Astrocyte (in vitro differentiated cells and primary cell): ENCODE measurements at regions not wholly inside any gene's neighbourhood (a gene's known extent, or its start where the extent isn't known, plus 50 kb on each side); places are given as distances from the start of the nearest gene placed in this dataset.

ENCODE experiments used
- DNase-seq: peaks from one replicate; pipeline ENCODE4 v3.0.0-alpha.2; 2010; ENCODE audit warnings: low read depth
- FAIRE-seq: peaks from 2 replicates; lab custom pipeline; 2011; peaks lifted over from hg19 to GRCh38; lab: Jason Lieb, UNC
- H2AFZ ChIP-seq: 2 replicates; pipeline ENCODE4 v1.6.0; 2012; ENCODE audit warnings: low read depth, low read length, inconsistent platforms
- H3K27ac ChIP-seq: 2 replicates; pipeline ENCODE4 v1.5.1; 2011; ENCODE audit warnings: low read depth, low read length, inconsistent platforms
- H3K27me3 ChIP-seq: 2 replicates; pipeline ENCODE4 v1.6.0; 2011; ENCODE audit warnings: low read length, inconsistent platforms; ENCODE audit not compliant: insufficient read depth
- H3K36me3 ChIP-seq: 2 replicates; pipeline ENCODE4 v1.5.1; 2011; ENCODE audit warnings: low read length, inconsistent platforms; ENCODE audit not compliant: insufficient read depth
- H3K4me1 ChIP-seq: 2 replicates; pipeline ENCODE4 v1.5.1; 2011; ENCODE audit warnings: low read length, inconsistent platforms; ENCODE audit not compliant: insufficient read depth
- H3K4me2 ChIP-seq: 2 replicates; pipeline ENCODE4 v1.6.0; 2012; ENCODE audit warnings: low read length, inconsistent platforms
- H3K4me3 ChIP-seq: 2 replicates; pipeline ENCODE4 v1.5.1; 2011; ENCODE audit warnings: low read depth, mild to moderate bottlenecking, low read length, inconsistent platforms; ENCODE audit not compliant: insufficient read depth
- H3K79me2 ChIP-seq: 2 replicates; pipeline ENCODE4 v1.6.0; 2012; ENCODE audit warnings: mild to moderate bottlenecking, low read length, inconsistent platforms; ENCODE audit not compliant: insufficient read depth
- H3K9ac ChIP-seq: 2 replicates; pipeline ENCODE4 v1.6.0; 2012; ENCODE audit warnings: mild to moderate bottlenecking, low read length, inconsistent platforms
- H3K9me3 ChIP-seq: 2 replicates; pipeline ENCODE4 v1.5.1; 2012; ENCODE audit warnings: low read depth, mild to moderate bottlenecking, low read length, inconsistent platforms; ENCODE audit not compliant: insufficient read depth
- H4K20me1 ChIP-seq: 2 replicates; pipeline ENCODE4 v1.6.0; 2012; ENCODE audit warnings: low read length, inconsistent platforms; ENCODE audit not compliant: insufficient read depth
- H3K27ac Mint-ChIP-seq: one replicate; pipeline ENCODE4 v1.8.0; 2021; ENCODE audit warnings: mild to moderate bottlenecking, mixed read lengths; ENCODE audit not compliant: unreplicated experiment
- H3K27me3 Mint-ChIP-seq: one replicate; pipeline ENCODE4 v1.8.0; 2021; ENCODE audit warnings: low read depth, mixed read lengths; ENCODE audit not compliant: unreplicated experiment
- H3K36me3 Mint-ChIP-seq: one replicate; pipeline ENCODE4 v1.8.0; 2021; ENCODE audit warnings: low read depth, mixed read lengths; ENCODE audit not compliant: unreplicated experiment
- H3K4me1 Mint-ChIP-seq: one replicate; pipeline ENCODE4 v1.8.0; 2021; ENCODE audit warnings: low read depth, mixed read lengths; ENCODE audit not compliant: unreplicated experiment
- H3K4me3 Mint-ChIP-seq: one replicate; pipeline ENCODE4 v1.8.0; 2021; ENCODE audit warnings: mild to moderate bottlenecking, moderate library complexity, mixed read lengths; ENCODE audit not compliant: unreplicated experiment
- H3K9me3 Mint-ChIP-seq: one replicate; pipeline ENCODE4 v1.8.0; 2021; ENCODE audit warnings: mild to moderate bottlenecking, mixed read lengths; ENCODE audit not compliant: unreplicated experiment
- EZH2 ChIP-seq: IDR thresholded peaks from 2 replicates; pipeline ENCODE4 v1.6.1; 2012; ENCODE audit warnings: mild to moderate bottlenecking, low read length, inconsistent platforms; ENCODE audit not compliant: insufficient read depth
- TF ChIP-seq, protein P1 (sequence below): IDR thresholded peaks from 2 replicates; pipeline ENCODE4 v1.5.1; 2011; ENCODE audit warnings: low read depth, mild to moderate bottlenecking, inconsistent platforms, low read length, moderate library complexity; ENCODE audit not compliant: insufficient read depth

DNA sequence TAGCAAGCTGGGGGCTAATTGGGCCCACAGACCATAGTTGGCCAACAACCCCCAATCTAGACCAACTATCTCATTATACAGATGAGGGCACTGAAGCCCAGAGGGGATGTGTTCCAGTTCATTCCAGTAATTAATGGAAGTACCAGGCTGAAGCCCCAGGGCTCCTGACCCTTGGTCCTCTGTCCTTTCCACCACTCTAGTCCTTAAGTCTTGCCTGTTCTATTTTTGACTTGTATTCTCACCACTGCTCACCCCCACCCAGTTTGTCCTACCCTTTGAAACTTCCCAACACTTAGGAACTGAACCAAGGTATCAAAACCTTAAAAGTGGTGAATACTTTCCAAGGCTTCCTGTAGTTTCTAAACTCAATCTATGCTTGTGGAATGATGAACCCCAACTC, 407.4 kb downstream of the ENC1 start:
- Histone ChIP-seq H3K4me1 (peaks cover 34% of the 10 kb centered on the region), H3K9me3 (no peaks in the 10 kb centered on the region), H3K79me2 (no peaks in the 10 kb centered on the region), H4K20me1 (no peaks in the 10 kb centered on the region), H3K4me3 (no peak overlapping the region), H3K4me2 (peak overlapping the region; percentile 56), H3K27ac (peak overlapping the region; percentile 71), H2AFZ (no peak overlapping the region), H3K27me3 (no peaks in the 10 kb centered on the region), H3K36me3 (no peaks in the 10 kb centered on the region), H3K9ac (peak overlapping the region; percentile 5)
- Mint-ChIP-seq H3K4me1 (peaks cover 48% of the 10 kb centered on the region), H3K36me3 (no peaks in the 10 kb centered on the region), H3K27me3 (no peaks in the 10 kb centered on the region), H3K4me3 (no peak overlapping the region), H3K9me3 (no peaks in the 10 kb centered on the region), H3K27ac (peak overlapping the region; percentile 91)
- FAIRE-seq (no peak), DNase-seq (no peak)
- TF ChIP-seq, protein P1, sequence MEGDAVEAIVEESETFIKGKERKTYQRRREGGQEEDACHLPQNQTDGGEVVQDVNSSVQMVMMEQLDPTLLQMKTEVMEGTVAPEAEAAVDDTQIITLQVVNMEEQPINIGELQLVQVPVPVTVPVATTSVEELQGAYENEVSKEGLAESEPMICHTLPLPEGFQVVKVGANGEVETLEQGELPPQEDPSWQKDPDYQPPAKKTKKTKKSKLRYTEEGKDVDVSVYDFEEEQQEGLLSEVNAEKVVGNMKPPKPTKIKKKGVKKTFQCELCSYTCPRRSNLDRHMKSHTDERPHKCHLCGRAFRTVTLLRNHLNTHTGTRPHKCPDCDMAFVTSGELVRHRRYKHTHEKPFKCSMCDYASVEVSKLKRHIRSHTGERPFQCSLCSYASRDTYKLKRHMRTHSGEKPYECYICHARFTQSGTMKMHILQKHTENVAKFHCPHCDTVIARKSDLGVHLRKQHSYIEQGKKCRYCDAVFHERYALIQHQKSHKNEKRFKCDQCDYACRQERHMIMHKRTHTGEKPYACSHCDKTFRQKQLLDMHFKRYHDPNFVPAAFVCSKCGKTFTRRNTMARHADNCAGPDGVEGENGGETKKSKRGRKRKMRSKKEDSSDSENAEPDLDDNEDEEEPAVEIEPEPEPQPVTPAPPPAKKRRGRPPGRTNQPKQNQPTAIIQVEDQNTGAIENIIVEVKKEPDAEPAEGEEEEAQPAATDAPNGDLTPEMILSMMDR: no peak
- TF ChIP-seq EZH2: no peak

DNA sequence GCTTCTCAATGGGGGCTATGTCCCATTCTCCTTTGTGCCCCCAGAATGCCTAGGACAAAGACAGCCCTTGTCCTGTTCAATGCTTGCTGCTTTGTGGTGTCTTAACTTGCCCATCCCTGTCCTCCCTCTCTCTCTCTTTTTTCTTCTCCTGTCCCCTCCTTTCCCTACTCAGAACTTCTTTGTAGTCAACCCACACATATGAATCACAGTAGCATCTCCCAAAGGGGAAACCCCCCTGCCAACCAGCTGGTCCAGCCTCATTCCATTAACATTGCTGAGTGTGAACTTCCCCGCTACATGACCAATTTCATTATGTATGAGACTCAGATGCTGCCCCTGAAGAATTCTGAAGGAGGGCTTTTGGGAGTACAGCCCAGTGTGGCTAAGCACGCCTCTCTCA, 408.3 kb downstream of the ENC1 start:
- no peaks in the 10 kb centered on the region for H3K27me3 Mint-ChIP-seq
- H3K27ac Mint-ChIP-seq: peak overlapping the region; percentile 91
- peaks cover 2% of the 10 kb centered on the region for H3K36me3 Mint-ChIP-seq
- Histone ChIP-seq H3K27me3 (no peaks in the 10 kb centered on the region), H4K20me1 (no peaks in the 10 kb centered on the region), H2AFZ (no peak overlapping the region), H3K4me2 (peak overlapping the region; percentile 47), H3K9ac (no peak overlapping the region), H3K79me2 (no peaks in the 10 kb centered on the region), H3K4me1 (peaks cover 34% of the 10 kb centered on the region), H3K9me3 (no peaks in the 10 kb centered on the region), H3K4me3 (no peak overlapping the region), H3K36me3 (no peaks in the 10 kb centered on the region), H3K27ac (peak overlapping the region; percentile 71)
- peaks cover 48% of the 10 kb centered on the region for H3K4me1 Mint-ChIP-seq
- no peak overlapping the region for H3K4me3 Mint-ChIP-seq
- no peaks in the 10 kb centered on the region for H3K9me3 Mint-ChIP-seq
- DNase-seq: peak; percentile 95
- FAIRE-seq: peak; percentile 55
- TF ChIP-seq, protein P1: no peak
- no peak for TF ChIP-seq EZH2

DNA sequence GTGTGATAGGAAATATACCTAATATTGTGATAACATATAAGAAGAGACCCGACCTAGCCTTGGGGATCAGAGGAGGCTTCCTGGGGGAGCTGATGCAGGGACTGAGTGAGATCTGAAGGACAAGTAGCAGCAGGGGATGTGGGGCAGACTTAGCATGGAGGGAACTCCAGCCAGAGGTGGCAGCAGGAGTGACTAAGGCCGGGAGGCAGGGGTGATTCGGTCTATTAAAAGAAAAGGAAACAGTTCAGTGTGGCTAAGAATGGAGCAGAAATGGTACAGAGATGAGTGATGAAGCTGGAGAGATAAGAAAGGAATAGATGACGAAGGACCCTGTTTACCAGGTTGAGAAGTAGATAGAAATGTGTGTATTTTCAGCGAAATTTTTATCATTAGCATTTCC, 408.8 kb downstream of the ENC1 start:
- no peaks in the 10 kb centered on the region for H3K27me3 Mint-ChIP-seq
- peaks cover 48% of the 10 kb centered on the region for H3K4me1 Mint-ChIP-seq
- Histone ChIP-seq H3K36me3 (no peaks in the 10 kb centered on the region), H4K20me1 (no peaks in the 10 kb centered on the region), H2AFZ (peak overlapping the region; percentile 11), H3K4me2 (peak overlapping the region; percentile 47), H3K9ac (no peak overlapping the region), H3K79me2 (no peaks in the 10 kb centered on the region), H3K4me1 (peaks cover 34% of the 10 kb centered on the region), H3K27ac (peak overlapping the region; percentile 71), H3K27me3 (no peaks in the 10 kb centered on the region), H3K9me3 (no peaks in the 10 kb centered on the region), H3K4me3 (no peak overlapping the region)
- H3K36me3 Mint-ChIP-seq: peaks cover 2% of the 10 kb centered on the region
- no peak overlapping the region for H3K4me3 Mint-ChIP-seq
- FAIRE-seq (no peak), DNase-seq (peak; percentile 36)
- TF ChIP-seq, protein P1: no peak
- no peak for TF ChIP-seq EZH2
- peak overlapping the region; percentile 91 for H3K27ac Mint-ChIP-seq
- H3K9me3 Mint-ChIP-seq: no peaks in the 10 kb centered on the region
